HepG2 (cell line): ENCODE measurements at regions not wholly inside any gene's neighbourhood (a gene's known extent, or its start where the extent isn't known, plus 50 kb on each side); places are given as distances from the start of the nearest gene placed in this dataset.

Experiments
- CHD4 ChIP-seq: fragments of 200-600 bp; sonication (generic); IDR thresholded peaks from 2 replicates; pipeline ENCODE4 v1.7.0; 2017; ENCODE audit warnings: mild to moderate bottlenecking, low read length, borderline replicate concordance
- DMAP1 ChIP-seq: IDR thresholded peaks from 2 replicates; pipeline ENCODE4 v1.6.1; 2016
- DPF2 ChIP-seq: sonication (generic); formaldehyde crosslinking; IDR thresholded peaks from 2 replicates; pipeline ENCODE4 v1.4.0; 2020; ENCODE audit warnings: mild to moderate bottlenecking, low read depth, missing genetic modification reagents, borderline replicate concordance
- ELF4 ChIP-seq: sonication (generic); formaldehyde crosslinking; IDR thresholded peaks from 2 replicates; pipeline ENCODE4 v1.5.0; 2020; ENCODE audit warnings: missing genetic modification reagents, mild to moderate bottlenecking, moderate library complexity, borderline replicate concordance
- KLF6 ChIP-seq: IDR thresholded peaks from 2 replicates; pipeline ENCODE4 v1.8.0; 2016; ENCODE audit warnings: missing biosample characterization, missing genetic modification reagents
- PLRG1 ChIP-seq: fragments of 450-650 bp; conservative IDR thresholded peaks from 2 replicates; pipeline ENCODE4 v1.6.1; 2016
- RBAK ChIP-seq: sonication (generic); formaldehyde crosslinking; IDR thresholded peaks from 2 replicates; pipeline ENCODE4 v1.5.1; 2020; ENCODE audit warnings: mild to moderate bottlenecking, missing genetic modification reagents
- RFX1 ChIP-seq: fragments of 450-650 bp; IDR thresholded peaks from 2 replicates; pipeline ENCODE4 v1.6.1; 2017
- TARDBP ChIP-seq: sonication (generic); formaldehyde crosslinking; IDR thresholded peaks from 2 replicates; pipeline ENCODE4 v1.8.0; 2022; ENCODE audit warnings: mild to moderate bottlenecking, missing genetic modification reagents
- YEATS4 ChIP-seq: sonication (generic); formaldehyde crosslinking; IDR thresholded peaks from 2 replicates; pipeline ENCODE4 v1.4.0; 2020; ENCODE audit warnings: missing genetic modification reagents, borderline replicate concordance
- ZNF800 ChIP-seq: sonication (generic); formaldehyde crosslinking; IDR thresholded peaks from 2 replicates; pipeline ENCODE4 v1.4.0; 2020; ENCODE audit warnings: missing genetic modification reagents
- TF ChIP-seq, protein P1 (sequence below): sonication (generic); formaldehyde crosslinking; IDR thresholded peaks from 2 replicates; pipeline ENCODE4 v1.8.1; 2023; ENCODE audit warnings: mild to moderate bottlenecking, missing genetic modification reagents, borderline replicate concordance
- TF ChIP-seq, protein P2 (sequence below): sonication (generic); formaldehyde crosslinking; IDR thresholded peaks from 2 replicates; pipeline ENCODE4 v1.5.0; 2020; ENCODE audit warnings: mild to moderate bottlenecking, missing genetic modification reagents, moderate library complexity

DNA sequence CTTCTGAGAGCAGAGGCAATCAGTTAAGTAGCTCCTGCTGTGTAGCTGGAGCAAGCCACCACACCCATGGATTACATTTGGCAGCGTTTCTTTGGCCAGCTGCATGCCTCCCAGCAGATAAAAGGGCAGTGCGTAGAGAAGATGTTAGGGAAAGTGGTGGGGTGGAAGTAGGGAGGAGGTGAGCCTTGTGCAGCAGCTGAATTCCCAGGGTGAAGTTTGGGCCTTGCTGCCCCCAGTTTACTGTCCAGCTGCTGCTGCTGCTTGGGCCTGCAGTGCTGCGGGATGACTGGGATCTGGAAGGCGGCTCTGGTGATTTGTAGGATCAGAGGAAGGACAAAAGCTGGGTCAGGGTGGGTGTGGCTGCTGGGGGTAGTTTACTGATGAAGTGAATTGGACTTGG, 318.7 kb upstream of the C2CD4B start:
- TF ChIP-seq DPF2 (CRISPR knock-in tag): no peak
- TF ChIP-seq PLRG1: no peak
- TF ChIP-seq, protein P1, sequence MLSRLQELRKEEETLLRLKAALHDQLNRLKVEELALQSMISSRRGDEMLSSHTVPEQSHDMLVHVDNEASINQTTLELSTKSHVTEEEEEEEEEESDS (CRISPR knock-in tag): no peak
- TF ChIP-seq, protein P2, sequence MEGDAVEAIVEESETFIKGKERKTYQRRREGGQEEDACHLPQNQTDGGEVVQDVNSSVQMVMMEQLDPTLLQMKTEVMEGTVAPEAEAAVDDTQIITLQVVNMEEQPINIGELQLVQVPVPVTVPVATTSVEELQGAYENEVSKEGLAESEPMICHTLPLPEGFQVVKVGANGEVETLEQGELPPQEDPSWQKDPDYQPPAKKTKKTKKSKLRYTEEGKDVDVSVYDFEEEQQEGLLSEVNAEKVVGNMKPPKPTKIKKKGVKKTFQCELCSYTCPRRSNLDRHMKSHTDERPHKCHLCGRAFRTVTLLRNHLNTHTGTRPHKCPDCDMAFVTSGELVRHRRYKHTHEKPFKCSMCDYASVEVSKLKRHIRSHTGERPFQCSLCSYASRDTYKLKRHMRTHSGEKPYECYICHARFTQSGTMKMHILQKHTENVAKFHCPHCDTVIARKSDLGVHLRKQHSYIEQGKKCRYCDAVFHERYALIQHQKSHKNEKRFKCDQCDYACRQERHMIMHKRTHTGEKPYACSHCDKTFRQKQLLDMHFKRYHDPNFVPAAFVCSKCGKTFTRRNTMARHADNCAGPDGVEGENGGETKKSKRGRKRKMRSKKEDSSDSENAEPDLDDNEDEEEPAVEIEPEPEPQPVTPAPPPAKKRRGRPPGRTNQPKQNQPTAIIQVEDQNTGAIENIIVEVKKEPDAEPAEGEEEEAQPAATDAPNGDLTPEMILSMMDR (CRISPR knock-in tag): no peak
- TF ChIP-seq ELF4 (CRISPR knock-in tag): no peak
- TF ChIP-seq DMAP1 (CRISPR knock-in tag): no peak
- TF ChIP-seq CHD4: no peak
- TF ChIP-seq RBAK (CRISPR knock-in tag): no peak
- no peak for TF ChIP-seq TARDBP (CRISPR knock-in tag)
- no peak for TF ChIP-seq RFX1
- TF ChIP-seq YEATS4 (CRISPR knock-in tag): no peak
- TF ChIP-seq ZNF800 (CRISPR knock-in tag): no peak
- no peak for TF ChIP-seq KLF6 (CRISPR knock-in tag)
